Right ventricle myocardium inferior (tissue), 1 donor: ENCODE measurements at regions not wholly inside any gene's neighbourhood (a gene's known extent, or its start where the extent isn't known, plus 50 kb on each side); places are given as distances from the start of the nearest gene placed in this dataset.

Experiments used
- ATAC-seq: fragments of 200-7000 bp; cut with Tn5 transposase; one replicate; pipeline ENCODE4 v1.9.1; 2020; ENCODE audit warnings: mild to moderate bottlenecking, moderate library complexity
- DNase-seq: peaks from one replicate; pipeline ENCODE4 v3.0.0; 2021; ENCODE audit errors: missing footprints
- intact Hi-C: fragments of 100-400 bp; cut with DNase I; formaldehyde crosslinking; loops from one replicate; pipeline ENCODE4 v1.11.0; 2022
- donor health status: DM: no; HTN: yes; CAD: no; lungs with severe emphysema.

GRCh38 chr10:130388746-130389145 is 252.6 kb downstream of the GLRX3 start:
- intact Hi-C loops = no loop called here
- DNase-seq (peak; percentile 16), ATAC-seq (no peak)

GRCh38 chr10:130389906-130390305 is 253.7 kb downstream of the GLRX3 start:
- DNase-seq (no peak), ATAC-seq (no peak)
- intact Hi-C loops = no loop called here

- DNase-seq (peak; percentile 32), ATAC-seq (no peak)
- intact Hi-C loops = no loop called here
These were observed 255.8 kb downstream of the GLRX3 start for GRCh38 chr10:130392031-130392430.

DNA sequence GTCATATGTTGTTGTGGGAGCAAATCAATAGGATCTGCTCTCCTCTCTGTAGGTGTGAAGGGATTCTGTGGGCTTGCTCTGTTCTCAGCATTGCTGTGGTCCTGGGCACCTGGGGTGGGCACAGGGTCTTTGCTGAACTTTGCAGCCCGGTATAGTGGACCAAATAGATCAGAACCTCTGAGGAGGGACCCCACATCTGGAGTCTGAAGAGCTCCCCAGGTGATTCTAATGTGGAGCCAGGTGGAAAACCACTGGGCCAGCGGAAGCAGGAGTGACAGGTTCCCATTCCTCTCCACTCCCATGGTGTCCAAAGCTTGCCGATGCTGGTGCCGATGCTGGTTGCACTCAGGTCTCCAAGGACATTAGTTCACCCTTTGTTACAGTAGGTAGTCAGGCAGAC is 257.2 kb downstream of the GLRX3 start:
- DNase-seq (peak; percentile 21), ATAC-seq (no peak)
- intact Hi-C loops = no loop called here

GRCh38 chr10:130394832-130395231 is 258.6 kb downstream of the GLRX3 start:
- DNase-seq (no peak), ATAC-seq (no peak)
- intact Hi-C loops = no loop called here

DNA sequence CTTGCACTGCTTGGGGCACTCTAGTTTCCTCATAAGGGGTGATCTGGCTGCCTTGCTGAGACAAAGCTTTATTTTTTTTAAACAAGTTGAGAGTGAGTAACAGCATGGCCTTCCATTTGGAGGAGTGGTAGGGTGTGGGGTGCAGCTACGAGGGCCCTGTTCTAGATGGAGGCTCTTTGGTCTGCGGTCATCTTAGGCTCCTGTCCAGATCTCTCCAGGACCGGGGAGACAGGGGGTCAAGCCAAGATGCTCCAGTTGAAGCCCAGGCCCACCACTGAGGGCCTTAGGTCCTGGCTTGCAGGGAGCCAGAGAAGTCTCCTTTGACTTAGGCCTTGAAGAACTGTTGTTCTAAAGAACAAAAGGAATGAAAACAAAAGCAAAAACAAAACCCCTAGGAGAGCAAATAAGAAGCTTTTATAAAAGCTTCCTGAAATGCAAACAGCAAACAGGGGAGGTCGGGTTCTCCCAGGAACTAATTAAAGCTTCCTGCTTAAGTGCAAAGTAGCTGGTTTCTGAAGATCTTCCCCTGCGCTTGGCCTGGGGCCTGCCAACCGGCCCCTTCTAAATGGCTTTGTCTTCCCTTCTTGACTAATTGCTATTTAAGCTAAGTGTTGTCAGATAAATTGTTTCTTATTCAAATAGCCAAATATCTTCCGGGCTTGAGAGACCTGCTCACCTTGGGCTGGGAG is 259.2 kb downstream of the GLRX3 start:
- DNase-seq (no peak), ATAC-seq (no peak)
- intact Hi-C loops = no loop called here

DNA sequence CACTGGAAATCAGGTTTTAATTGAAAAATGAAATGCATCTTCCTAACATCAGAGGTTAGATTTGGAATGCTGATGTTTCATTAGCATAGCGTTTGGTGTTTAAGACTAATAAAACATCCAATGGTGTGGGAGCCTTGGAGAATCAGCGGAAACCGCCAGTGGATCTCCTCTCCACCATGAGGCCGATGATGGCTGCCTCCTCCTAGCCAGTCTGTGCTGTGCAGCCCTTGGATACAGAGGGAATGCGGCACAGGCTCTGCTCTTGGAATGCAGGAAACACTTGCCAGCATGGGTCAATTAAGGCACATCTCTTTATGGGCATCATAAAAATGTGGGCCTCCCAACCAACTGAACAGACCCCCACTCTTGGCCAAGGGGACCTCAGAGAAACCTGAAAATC is 259.9 kb downstream of the GLRX3 start:
- ATAC-seq (no peak), DNase-seq (no peak)
- intact Hi-C loops = no loop called here

- intact Hi-C loops = no loop called here
- ATAC-seq = no peak
- DNase-seq = no peak
These were observed 262.2 kb downstream of the GLRX3 start for GRCh38 chr10:130398090-130398994.

GRCh38 chr10:130399425-130399950 is 263.3 kb downstream of the GLRX3 start:
- ATAC-seq (no peak), DNase-seq (peak; percentile 18)
- intact Hi-C loops = no loop called here

DNA sequence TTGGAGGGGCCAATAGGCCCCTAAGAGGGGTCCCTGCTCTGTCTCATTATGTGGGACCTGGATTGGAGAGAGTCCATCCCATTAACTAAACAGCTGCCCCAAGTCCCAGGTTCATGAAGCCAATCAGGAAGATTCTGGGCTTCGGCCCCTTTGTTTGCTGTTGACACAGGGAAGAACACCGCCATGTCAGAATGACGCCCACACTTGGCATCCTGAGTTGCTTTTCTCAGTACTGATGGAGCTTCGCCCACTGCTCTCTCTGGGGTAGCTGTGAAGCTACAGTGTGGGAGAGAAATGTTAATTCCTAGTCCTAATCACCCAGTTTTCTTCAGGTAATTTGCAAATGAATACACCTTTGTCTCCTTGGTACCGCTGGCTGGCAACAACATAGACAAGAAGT is 264.7 kb downstream of the GLRX3 start:
- intact Hi-C loops = no loop called here
- DNase-seq (no peak), ATAC-seq (no peak)

DNA sequence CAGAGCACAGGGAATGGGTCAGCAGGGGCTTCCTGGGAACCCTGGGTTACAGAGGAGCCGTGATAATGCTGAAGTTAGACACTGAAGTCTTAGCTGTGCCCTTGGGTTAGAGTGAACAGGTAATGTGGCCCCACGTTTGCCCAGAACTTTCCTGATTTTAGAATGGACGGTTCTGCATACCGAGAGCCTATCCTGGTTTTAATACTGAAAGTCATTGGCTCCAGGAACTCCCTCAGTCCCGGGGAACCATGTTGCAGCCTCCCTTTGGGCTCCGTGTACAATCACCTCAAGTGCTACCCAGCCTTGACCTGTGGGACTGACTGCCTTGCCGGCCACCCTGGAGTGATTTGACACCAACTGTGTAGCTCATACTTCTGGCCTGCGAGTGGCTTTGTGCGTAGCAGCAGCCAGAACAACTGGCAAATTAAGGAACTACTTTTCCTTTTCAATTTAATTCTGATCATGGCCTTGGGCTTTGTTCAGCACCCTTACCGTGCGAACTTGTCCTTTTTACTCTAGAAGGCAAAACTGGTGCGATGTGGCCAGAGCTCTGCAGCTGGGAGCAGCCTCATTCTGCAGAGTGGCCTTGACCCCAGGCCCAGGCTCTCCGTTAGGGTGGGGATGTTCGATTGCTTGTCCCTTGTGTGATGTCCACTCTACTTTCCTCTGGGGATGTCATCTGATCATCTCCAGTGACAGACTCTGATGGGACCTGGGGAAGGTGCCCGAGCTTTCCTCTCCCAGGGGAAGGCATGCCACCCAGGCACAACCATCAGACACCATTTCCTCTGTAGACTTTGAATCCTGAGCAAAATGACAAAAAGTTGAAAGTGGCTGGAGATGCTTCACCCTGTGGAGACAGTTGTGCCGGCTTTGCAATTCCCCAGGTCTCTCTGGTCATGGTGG is 265.9 kb downstream of the GLRX3 start:
- ATAC-seq (no peak), DNase-seq (peak; percentile 22)
- intact Hi-C loops = no loop called here

- intact Hi-C loops = no loop called here
- DNase-seq = peak; percentile 25
- no peak for ATAC-seq
These were observed 267.2 kb downstream of the GLRX3 start for GRCh38 chr10:130403153-130404075.

- intact Hi-C loops = no loop called here
- no peak for ATAC-seq
- no peak for DNase-seq
These were observed 268.4 kb downstream of the GLRX3 start for GRCh38 chr10:130404476-130405055.

DNA sequence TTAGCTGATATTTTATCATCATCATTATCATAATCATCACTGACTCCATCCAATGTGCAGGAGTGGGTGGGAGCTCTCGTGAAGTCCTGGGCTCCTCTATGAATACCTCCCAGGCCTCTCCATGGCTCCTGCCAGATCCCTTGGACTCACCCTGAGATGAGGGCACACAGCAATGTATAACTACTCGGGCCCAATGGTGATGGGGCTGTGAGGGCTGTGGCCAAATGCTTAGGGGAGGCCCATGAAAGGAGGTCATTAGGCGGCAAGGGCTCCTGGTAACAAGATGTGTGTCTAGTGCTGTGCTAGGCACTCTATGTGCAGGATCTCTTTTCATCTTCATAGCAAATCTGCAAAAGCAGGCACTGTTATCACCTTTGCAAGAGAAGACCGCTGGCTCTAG is 270.9 kb downstream of the GLRX3 start:
- ATAC-seq (no peak), DNase-seq (no peak)
- intact Hi-C loops = no loop called here

GRCh38 chr10:130409331-130409730 is 273.1 kb downstream of the GLRX3 start:
- no peak for ATAC-seq
- intact Hi-C loops = no loop called here
- DNase-seq = no peak

DNA sequence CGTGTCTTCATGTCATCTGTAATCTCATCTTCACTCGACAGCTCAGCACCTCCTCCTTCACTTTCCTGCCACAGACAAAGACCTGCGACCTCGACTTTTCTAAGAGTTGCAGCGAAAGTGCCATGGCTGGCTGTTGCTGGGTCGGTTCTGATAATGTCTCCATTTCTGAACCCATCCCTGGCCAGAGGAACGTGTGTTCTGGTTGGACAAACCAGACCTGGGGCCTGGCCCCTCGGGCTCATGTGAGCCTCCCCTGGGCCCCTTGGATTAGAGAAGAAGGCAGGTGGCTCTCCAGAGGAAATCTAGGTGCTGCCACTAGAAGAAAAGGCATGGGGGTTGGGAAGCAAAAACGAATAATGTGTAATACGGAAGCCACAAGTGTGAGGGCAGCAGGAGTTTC is 273.7 kb downstream of the GLRX3 start:
- ATAC-seq (no peak), DNase-seq (peak; percentile 13)
- intact Hi-C loops = no loop called here

- no peak for ATAC-seq
- intact Hi-C loops = no loop called here
- DNase-seq = no peak
These were observed 275.4 kb downstream of the GLRX3 start for GRCh38 chr10:130411496-130412085.
